H9 (cell line): ENCODE measurements at regions not wholly inside any gene's neighbourhood (a gene's known extent, or its start where the extent isn't known, plus 50 kb on each side); places are given as distances from the start of the nearest gene placed in this dataset.

Experiments used
- DNase-seq: peaks from one replicate; pipeline ENCODE4 v3.0.0-alpha.2; 2017
- H2AFZ ChIP-seq: one replicate; pipeline ENCODE4 v1.6.1; 2013; ENCODE audit warnings: mild to moderate bottlenecking, low read length, control low read depth, moderate library complexity
- H2AK5ac ChIP-seq: 2 replicates; pipeline ENCODE4 v1.6.1; 2013; ENCODE audit warnings: low read length, control low read depth, mixed read lengths; ENCODE audit not compliant: insufficient read length
- H2BK120ac ChIP-seq: one replicate; pipeline ENCODE4 v1.6.1; 2013; ENCODE audit warnings: low read depth, mild to moderate bottlenecking, low read length, control low read depth, inconsistent platforms; ENCODE audit not compliant: poor library complexity, severe bottlenecking
- H2BK12ac ChIP-seq: 2 replicates; pipeline ENCODE4 v1.6.1; 2013; ENCODE audit warnings: low read length, control low read depth, mixed read lengths, low read depth; ENCODE audit not compliant: insufficient read length
- H2BK15ac ChIP-seq: 2 replicates; pipeline ENCODE4 v1.6.1; 2013; ENCODE audit warnings: low read depth, low read length, control low read depth
- H2BK20ac ChIP-seq: one replicate; pipeline ENCODE4 v1.6.1; 2013; ENCODE audit warnings: low read depth, mild to moderate bottlenecking, low read length, control low read depth, inconsistent platforms; ENCODE audit not compliant: poor library complexity, severe bottlenecking
- H2BK5ac ChIP-seq: 2 replicates; pipeline ENCODE4 v1.6.1; 2013; ENCODE audit warnings: low read length, control low read depth, mixed read lengths; ENCODE audit not compliant: insufficient read length
- H3K14ac ChIP-seq: 2 replicates; pipeline ENCODE4 v1.6.1; 2013; ENCODE audit warnings: low read length, control low read depth; ENCODE audit not compliant: insufficient read depth
- H3K18ac ChIP-seq: 2 replicates; pipeline ENCODE4 v1.6.1; 2013; ENCODE audit warnings: low read depth, mild to moderate bottlenecking, mixed read lengths, low read length, control low read depth; ENCODE audit not compliant: insufficient read length
- H3K23ac ChIP-seq: 2 replicates; pipeline ENCODE4 v1.6.1; 2013; ENCODE audit warnings: low read length, control low read depth, mixed read lengths, low read depth; ENCODE audit not compliant: insufficient read length
- H3K23me2 ChIP-seq: 2 replicates; pipeline ENCODE4 v1.6.1; 2013; ENCODE audit warnings: low read depth, mild to moderate bottlenecking, mixed read lengths, low read length, control low read depth; ENCODE audit not compliant: insufficient read length, poor library complexity, severe bottlenecking
- H3K27ac ChIP-seq: 2 replicates; pipeline ENCODE4 v1.5.1; 2013; ENCODE audit warnings: low read length, control low read depth, mixed read lengths, low read depth; ENCODE audit not compliant: insufficient read length
- H3K27me3 ChIP-seq: 2 replicates; pipeline ENCODE4 v1.6.1; 2013; ENCODE audit warnings: low read length, control low read depth, inconsistent platforms; ENCODE audit not compliant: insufficient read depth
- H3K4ac ChIP-seq: 2 replicates; pipeline ENCODE4 v1.6.1; 2013; ENCODE audit warnings: low read depth, mild to moderate bottlenecking, control low read depth, inconsistent platforms, low read length, moderate library complexity
- H3K4me1 ChIP-seq: 2 replicates; pipeline ENCODE4 v1.6.1; 2013; ENCODE audit warnings: low read length, control low read depth, inconsistent platforms; ENCODE audit not compliant: insufficient read depth
- H3K4me2 ChIP-seq: 2 replicates; pipeline ENCODE4 v1.6.1; 2013; ENCODE audit warnings: low read length, control low read depth, mixed read lengths; ENCODE audit not compliant: insufficient read length, insufficient read depth
- H3K56ac ChIP-seq: 2 replicates; pipeline ENCODE4 v1.6.1; 2013; ENCODE audit warnings: low read depth, mild to moderate bottlenecking, mixed read lengths, low read length, control low read depth; ENCODE audit not compliant: insufficient read length
- H3K79me1 ChIP-seq: 2 replicates; pipeline ENCODE4 v1.6.1; 2013; ENCODE audit warnings: low read depth, mild to moderate bottlenecking, moderate library complexity, low read length, control low read depth, inconsistent platforms; ENCODE audit not compliant: insufficient read depth, poor library complexity, severe bottlenecking
- H3K79me2 ChIP-seq: 2 replicates; pipeline ENCODE4 v1.6.1; 2013; ENCODE audit warnings: low read length, control low read depth, inconsistent platforms; ENCODE audit not compliant: insufficient read depth
- H3K9ac ChIP-seq: 2 replicates; pipeline ENCODE4 v1.6.1; 2013; ENCODE audit warnings: low read length, control low read depth, mixed read lengths; ENCODE audit not compliant: insufficient read length; ENCODE audit errors: extremely low read depth
- H3K9me3 ChIP-seq: one replicate; pipeline ENCODE4 v1.6.1; 2013; ENCODE audit warnings: low read depth, low read length, inconsistent platforms; ENCODE audit not compliant: control insufficient read depth
- H3T11ph ChIP-seq: one replicate; pipeline ENCODE4 v1.6.1; 2013; ENCODE audit warnings: mild to moderate bottlenecking, low read length, control low read depth, inconsistent platforms
- H4K20me1 ChIP-seq: one replicate; pipeline ENCODE4 v1.6.1; 2013; ENCODE audit not compliant: control insufficient read depth, insufficient read length, insufficient read depth
- H4K5ac ChIP-seq: 2 replicates; pipeline ENCODE4 v1.6.1; 2013; ENCODE audit warnings: low read depth, mild to moderate bottlenecking, mixed read lengths, low read length, control low read depth; ENCODE audit not compliant: insufficient read length
- H4K8ac ChIP-seq: replicated peaks from 2 replicates; pipeline ENCODE4 v1.6.1; 2013; ENCODE audit warnings: low read length, control low read depth, mixed read lengths, low read depth; ENCODE audit not compliant: insufficient read length
- H4K91ac ChIP-seq: 2 replicates; pipeline ENCODE4 v1.6.1; 2013; ENCODE audit warnings: low read depth, mild to moderate bottlenecking, moderate library complexity, mixed read lengths, low read length, control low read depth; ENCODE audit not compliant: insufficient read length
- H3K27ac Mint-ChIP-seq, 3 experiments: 2 replicates in 2 of 3; 3 replicates in 1 of 3; pipeline ENCODE4 v1.8.0; 2020 to 2021; ENCODE audit warnings: mixed read lengths in 3 of 3, mild to moderate bottlenecking in 1 of 3, moderate library complexity in 1 of 3
- H3K27me3 Mint-ChIP-seq: 2 replicates; pipeline ENCODE4 v1.8.0; 2021; ENCODE audit warnings: low read depth, mild to moderate bottlenecking, moderate library complexity, mixed read lengths
- H3K36me3 Mint-ChIP-seq, 3 experiments: 2 replicates in 2 of 3; 3 replicates in 1 of 3; pipeline ENCODE4 v1.8.0; 2020 to 2021; ENCODE audit warnings: low read depth in 3 of 3, mixed read lengths in 3 of 3; ENCODE audit not compliant: insufficient read depth in 1 of 3
- H3K4me1 Mint-ChIP-seq, 2 experiments: 2 replicates each; pipeline ENCODE4 v1.8.0; 2020; ENCODE audit warnings: mixed read lengths in 2 of 2
- H3K4me3 Mint-ChIP-seq, 2 experiments: 2 replicates in 1 of 2; 3 replicates in 1 of 2; pipeline ENCODE4 v1.8.0; 2020 to 2021; ENCODE audit warnings: mild to moderate bottlenecking in 2 of 2, mixed read lengths in 2 of 2, moderate library complexity in 1 of 2
- H3K9me3 Mint-ChIP-seq, 2 experiments: 2 replicates in 1 of 2; 3 replicates in 1 of 2; pipeline ENCODE4 v1.8.0; 2020; ENCODE audit warnings: mild to moderate bottlenecking in 2 of 2, mixed read lengths in 2 of 2, moderate library complexity in 1 of 2
- CTCF ChIP-seq: fragments of 200-600 bp; sonication (generic); conservative IDR thresholded peaks from 3 replicates; pipeline ENCODE4 v1.8.0; 2021; ENCODE audit warnings: antibody characterized with exemption, mild to moderate bottlenecking
- WGBS: extraction: QIAGEN DNeasy Blood & Tissue Kit; methylation state at CpG from one replicate; pipeline ENCODE4 v1.1.7; 2013; ENCODE audit warnings: missing lambda C conversion rate, low lambda C conversion rate, mixed read lengths; ENCODE audit not compliant: insufficient read length; ENCODE audit errors: extremely low coverage; 5-methylcytosine and 5-hydroxymethylcytosine counted together

GRCh38 chr20:1773816-1774215 lies 116.2 kb upstream of the SIRPG start:
- Histone ChIP-seq H3K79me2 (no peaks in the 10 kb centered on the region), H2BK120ac (no peak overlapping the region), H3K23me2 (peaks cover 10% of the 10 kb centered on the region), H3K27me3 (no peaks in the 10 kb centered on the region), H3K4me2 (no peak overlapping the region), H2BK20ac (no peak overlapping the region), H3K79me1 (no peaks in the 10 kb centered on the region), H3K4ac (no peak overlapping the region), H3K56ac (no peak overlapping the region), H2BK15ac (no peak overlapping the region), H3T11ph (no peak overlapping the region), H3K18ac (no peak overlapping the region), H3K23ac (no peak overlapping the region), H4K8ac (no peak overlapping the region), H4K91ac (no peak overlapping the region), H4K5ac (no peak overlapping the region), H3K4me1 (no peaks in the 10 kb centered on the region), H3K14ac (no peak overlapping the region), H3K9me3 (no peaks in the 10 kb centered on the region), H3K9ac (no peak overlapping the region), H2BK12ac (no peak overlapping the region), H4K20me1 (no peaks in the 10 kb centered on the region), H2BK5ac (no peak overlapping the region), H3K27ac (no peak overlapping the region), H2AK5ac (no peak overlapping the region), H2AFZ (no peak overlapping the region)
- no CpG with 5 or more reads among the region's 2 CpGs for WGBS
- no peak for TF ChIP-seq CTCF
- no peak overlapping the region for H3K4me3 Mint-ChIP-seq
- DNase-seq: no peak
- H3K36me3 Mint-ChIP-seq: no peaks in the 10 kb centered on the region; a peak in 2 of 7 replicates
- peaks cover 10 to 16% of the 10 kb centered on the region in 2 experiments for H3K4me1 Mint-ChIP-seq
- no peak overlapping the region for H3K27ac Mint-ChIP-seq
- peaks cover 11% of the 10 kb centered on the region for H3K27me3 Mint-ChIP-seq
- no peaks in the 10 kb centered on the region for H3K9me3 Mint-ChIP-seq
